Esophagus squamous epithelium (tissue), 5 donors: ENCODE measurements at regions not wholly inside any gene's neighbourhood (a gene's known extent, or its start where the extent isn't known, plus 50 kb on each side); places are given as distances from the start of the nearest gene placed in this dataset.
A peak's percentile ranks its signal among the peaks of the same experiment; 100 is the strongest.

Experiments used
- DNase-seq: peaks from one replicate; lab custom pipeline; 2025; lab: John Stamatoyannopoulos, UW
- H3K27ac ChIP-seq, 4 donors: fragments of 200-600 bp; sonication (generic); one replicate each; pipeline ENCODE4 v1.5.1; 2016 to 2019; ENCODE audit warnings: mild to moderate bottlenecking in 1 of 4
- H3K27me3 ChIP-seq, 4 donors: fragments of 200-600 bp; sonication (generic); 1 replicate in 3 of 4; 2 replicates in 1 of 4; pipeline versions ENCODE4 v1.5.1 to v1.6.0; 2017 to 2021; ENCODE audit warnings: antibody characterized with exemption in 1 of 4
- H3K36me3 ChIP-seq, 3 donors: fragments of 200-600 bp; sonication (generic); one replicate each; pipeline ENCODE4 v1.5.1; 2016 to 2019
- H3K4me1 ChIP-seq, 3 donors: fragments of 200-600 bp; sonication (generic); one replicate each; pipeline ENCODE4 v1.5.1; 2017 to 2019
- H3K4me3 ChIP-seq, 4 donors: fragments of 200-600 bp; sonication (generic); 1 replicate in 3 of 4; 2 replicates in 1 of 4; pipeline ENCODE4 v1.5.1; 2016 to 2019; ENCODE audit warnings: mild to moderate bottlenecking in 2 of 4, moderate library complexity in 1 of 4
- H3K9me3 ChIP-seq, 3 donors: fragments of 200-600 bp; sonication (generic); one replicate each; pipeline ENCODE4 v1.5.1; 2016 to 2019
- CTCF ChIP-seq, 6 experiments: fragments of 450-650 bp in 4 of 6; fragments of 200-600 bp in 2 of 6; sonication (generic) in 2 of 6; IDR thresholded peaks; one replicate each; pipeline ENCODE4 v1.5.1; 2016 to 2019; ENCODE audit warnings: antibody characterized with exemption in 6 of 6, mild to moderate bottlenecking in 4 of 6, moderate library complexity in 4 of 6
- POLR2A ChIP-seq, 4 donors: fragments of 450-650 bp; IDR thresholded peaks; one replicate each; pipeline ENCODE4 v1.6.1; 2017; ENCODE audit warnings: antibody characterized with exemption in 4 of 4, mild to moderate bottlenecking in 4 of 4, moderate library complexity in 3 of 4
- WGBS, 2 donors: methylation state at CpG; one replicate each; pipeline ENCODE4 v1.1.5; 2018; 5-methylcytosine and 5-hydroxymethylcytosine counted together
- intact Hi-C: fragments of 100-400 bp; cut with DNase I; formaldehyde crosslinking; loops from one replicate; pipeline ENCODE4 v1.15.0; 2022
- donor health status: DM: yes; HTN: yes; CAD: no.

GRCh38 chr13:22050951-22051563 lies 380.2 kb downstream of the FGF9 start:
- intact Hi-C loops: no loop called here
- Histone ChIP-seq H3K9me3 (no peaks in the 10 kb centered on the region), H3K4me3 (no peak overlapping the region), H3K27ac (no peak overlapping the region), H3K36me3 (no peaks in the 10 kb centered on the region), H3K27me3 (no peaks in the 10 kb centered on the region), H3K4me1 (peaks cover 0 to 9% (median 0%) of the 10 kb centered on the region in 3 donors)
- no peak for DNase-seq
- TF ChIP-seq CTCF (IDR thresholded peaks at IDR 0.05) (no peak), POLR2A (IDR thresholded peaks at IDR 0.05) (no peak)
- WGBS, 2 donors: 85 to 93% methylated on average over 4 to 5 of the region's 6 CpGs

- no peak for DNase-seq
- peaks cover 0 to 3% (median 0%) of the 10 kb centered on the region in 3 donors for H3K4me1 ChIP-seq
- no peak overlapping the region for H3K27ac ChIP-seq
- TF ChIP-seq CTCF (IDR thresholded peaks at IDR 0.05): no peak
- TF ChIP-seq POLR2A (IDR thresholded peaks at IDR 0.05): no peak
- WGBS, 2 donors: 73 to 76% methylated on average over 2 to 3 of the region's 3 CpGs
- intact Hi-C loops: no loop called here
- no peaks in the 10 kb centered on the region for H3K27me3 ChIP-seq
- no peak overlapping the region for H3K4me3 ChIP-seq
- H3K9me3 ChIP-seq: no peaks in the 10 kb centered on the region
- H3K36me3 ChIP-seq: no peaks in the 10 kb centered on the region
These were observed 382.2 kb downstream of the FGF9 start for GRCh38 chr13:22053053-22053452.

GRCh38 chr13:22055259-22055658 lies 384.4 kb downstream of the FGF9 start:
- no peak for DNase-seq
- Histone ChIP-seq H3K27me3 (no peaks in the 10 kb centered on the region), H3K36me3 (no peaks in the 10 kb centered on the region), H3K9me3 (no peaks in the 10 kb centered on the region), H3K27ac (no peak overlapping the region), H3K4me3 (no peak overlapping the region), H3K4me1 (no peaks in the 10 kb centered on the region)
- intact Hi-C loops: no loop called here
- TF ChIP-seq CTCF (IDR thresholded peaks at IDR 0.05) (no peak), POLR2A (IDR thresholded peaks at IDR 0.05) (no peak)
- WGBS, 2 donors: 57 to 64% methylated on average over 5 of the region's 5 CpGs

- TF ChIP-seq CTCF (IDR thresholded peaks at IDR 0.05) (no peak), POLR2A (IDR thresholded peaks at IDR 0.05) (no peak)
- Histone ChIP-seq H3K27ac (no peak overlapping the region), H3K27me3 (no peaks in the 10 kb centered on the region), H3K36me3 (no peaks in the 10 kb centered on the region), H3K9me3 (no peaks in the 10 kb centered on the region), H3K4me1 (no peaks in the 10 kb centered on the region), H3K4me3 (no peak overlapping the region)
- DNase-seq: no peak
- 79 to 83% methylated on average over 6 of the region's 6 CpGs for WGBS, 2 donors
- intact Hi-C loops: no loop called here
These were observed 389.3 kb downstream of the FGF9 start for GRCh38 chr13:22060187-22060586.

GRCh38 chr13:22061371-22061805 lies 390.5 kb downstream of the FGF9 start:
- intact Hi-C loops: no loop called here
- WGBS, 2 donors: 80 to 83% methylated on average over 8 of the region's 8 CpGs
- H3K4me1 ChIP-seq: no peaks in the 10 kb centered on the region
- TF ChIP-seq POLR2A (IDR thresholded peaks at IDR 0.05) (no peak), CTCF (IDR thresholded peaks at IDR 0.05) (no peak)
- no peak for DNase-seq
- H3K4me3 ChIP-seq: no peak overlapping the region
- no peaks in the 10 kb centered on the region for H3K9me3 ChIP-seq
- H3K27ac ChIP-seq: peak overlapping the region in 2 of 4 donors; percentile 43 to 49
- H3K36me3 ChIP-seq: no peaks in the 10 kb centered on the region
- H3K27me3 ChIP-seq: no peaks in the 10 kb centered on the region
